Thoracic aorta (tissue), 2 donors: ENCODE measurements at regions not wholly inside any gene's neighbourhood (a gene's known extent, or its start where the extent isn't known, plus 50 kb on each side); places are given as distances from the start of the nearest gene placed in this dataset.

Source experiments
- ATAC-seq: fragments of 150-250 bp; one replicate; pipeline ENCODE4 v1.8.0; 2017; ENCODE audit warnings: low read depth; ENCODE audit not compliant: insufficient number of reproducible peaks, low FRiP score
- DNase-seq: peaks from one replicate; pipeline ENCODE4 v3.0.0-alpha.2; 2020; ENCODE audit warnings: low spot score
- H3K27ac ChIP-seq, 2 donors: fragments of 200-600 bp; sonication (generic); 1 replicate in 1 of 2; 2 replicates in 1 of 2; pipeline ENCODE4 v1.5.1; 2016; ENCODE audit warnings: mild to moderate bottlenecking in 2 of 2, moderate library complexity in 2 of 2
- H3K27me3 ChIP-seq: fragments of 200-600 bp; sonication (generic); replicated peaks from 2 replicates; pipeline ENCODE4 v1.6.0; 2016; ENCODE audit warnings: mild to moderate bottlenecking; ENCODE audit not compliant: insufficient read depth
- H3K36me3 ChIP-seq: fragments of 200-600 bp; sonication (generic); one replicate; pipeline ENCODE4 v1.5.1; 2016
- H3K4me1 ChIP-seq, 2 donors: fragments of 200-600 bp; sonication (generic); 1 replicate in 1 of 2; 2 replicates in 1 of 2; pipeline versions ENCODE4 v1.5.1 to v1.6.0; 2016; ENCODE audit warnings: low read depth in 2 of 2, mild to moderate bottlenecking in 1 of 2; ENCODE audit not compliant: control insufficient read depth in 1 of 2
- H3K4me3 ChIP-seq: fragments of 200-600 bp; sonication (generic); 2 replicates; pipeline ENCODE4 v1.5.1; 2016; ENCODE audit warnings: mild to moderate bottlenecking
- H3K9me3 ChIP-seq: fragments of 200-600 bp; sonication (generic); 2 replicates; pipeline ENCODE4 v1.5.1; 2016
- CTCF ChIP-seq: fragments of 200-600 bp; sonication (generic); IDR thresholded peaks from one replicate; pipeline ENCODE4 v1.5.1; 2019; ENCODE audit warnings: antibody characterized with exemption

GRCh38 chr5:92455011-92455410, 1071.9 kb upstream of the ARRDC3 start:
- no peak for ATAC-seq
- no peak for TF ChIP-seq CTCF

GRCh38 chr5:92444888-92445287, 1061.8 kb upstream of the ARRDC3 start:
- no peaks in the 10 kb centered on the region for H3K27me3 ChIP-seq
- no peak overlapping the region for H3K4me3 ChIP-seq
- no peaks in the 10 kb centered on the region for H3K36me3 ChIP-seq
- no peaks in the 10 kb centered on the region for H3K4me1 ChIP-seq
- H3K9me3 ChIP-seq, result no peaks in the 10 kb centered on the region
- H3K27ac ChIP-seq, result no peak overlapping the region
- ATAC-seq (no peak), DNase-seq (no peak)
- no peak for TF ChIP-seq CTCF

More at GRCh38 chr5:92455011-92455410, 1071.9 kb upstream of the ARRDC3 start:
- Histone ChIP-seq H3K4me3 (no peak overlapping the region), H3K9me3 (no peaks in the 10 kb centered on the region), H3K36me3 (no peaks in the 10 kb centered on the region), H3K27ac (no peak overlapping the region), H3K27me3 (no peaks in the 10 kb centered on the region), H3K4me1 (no peaks in the 10 kb centered on the region)
- DNase-seq, result no peak

- H3K4me1 ChIP-seq, result no peaks in the 10 kb centered on the region
- no peak for TF ChIP-seq CTCF
- H3K4me3 ChIP-seq, result no peak overlapping the region
- ATAC-seq (no peak), DNase-seq (no peak)
- H3K27ac ChIP-seq, result no peak overlapping the region
- H3K36me3 ChIP-seq, result no peaks in the 10 kb centered on the region
- H3K9me3 ChIP-seq, result no peaks in the 10 kb centered on the region
- H3K27me3 ChIP-seq, result no peaks in the 10 kb centered on the region
Measured at GRCh38 chr5:92435781-92436180, 1052.7 kb upstream of the ARRDC3 start.

- TF ChIP-seq CTCF, result no peak
- H3K9me3 ChIP-seq, result no peaks in the 10 kb centered on the region
Measured at GRCh38 chr5:92429646-92430045, 1046.5 kb upstream of the ARRDC3 start.

GRCh38 chr5:92428415-92428814, 1045.3 kb upstream of the ARRDC3 start:
- H3K4me1 ChIP-seq, result no peaks in the 10 kb centered on the region
- no peak for DNase-seq
- H3K27ac ChIP-seq, result no peak overlapping the region
- H3K27me3 ChIP-seq, result no peaks in the 10 kb centered on the region
- no peak for ATAC-seq
- no peaks in the 10 kb centered on the region for H3K9me3 ChIP-seq
- no peak overlapping the region for H3K4me3 ChIP-seq
- no peaks in the 10 kb centered on the region for H3K36me3 ChIP-seq
- no peak for TF ChIP-seq CTCF

More at GRCh38 chr5:92429646-92430045, 1046.5 kb upstream of the ARRDC3 start:
- no peak overlapping the region for H3K4me3 ChIP-seq
- H3K4me1 ChIP-seq, result no peaks in the 10 kb centered on the region
- no peak overlapping the region for H3K27ac ChIP-seq
- DNase-seq (no peak), ATAC-seq (no peak)
- no peaks in the 10 kb centered on the region for H3K36me3 ChIP-seq
- no peaks in the 10 kb centered on the region for H3K27me3 ChIP-seq
